Ishikawa (cell line): ENCODE measurements at regions not wholly inside any gene's neighbourhood (a gene's known extent, or its start where the extent isn't known, plus 50 kb on each side); places are given as distances from the start of the nearest gene placed in this dataset.

Experiments
- CEBPB ChIP-seq: IDR thresholded peaks from 2 replicates; pipeline ENCODE4 v1.6.1; 2012
- EGR1 ChIP-seq: IDR thresholded peaks from 2 replicates; pipeline ENCODE4 v1.6.1; 2012
- MAX ChIP-seq: IDR thresholded peaks from 2 replicates; pipeline ENCODE4 v1.6.1; 2012
- RAD21 ChIP-seq: IDR thresholded peaks from 2 replicates; pipeline ENCODE4 v1.6.1; 2012; ENCODE audit warnings: low read depth
- REST ChIP-seq: IDR thresholded peaks from 2 replicates; pipeline ENCODE4 v1.6.1; 2012; ENCODE audit warnings: low read depth, mild to moderate bottlenecking
- TAF1 ChIP-seq: IDR thresholded peaks from 2 replicates; pipeline ENCODE4 v1.6.1; 2012; ENCODE audit warnings: low read depth, mild to moderate bottlenecking
- TEAD4 ChIP-seq: IDR thresholded peaks from 2 replicates; pipeline ENCODE4 v1.6.1; 2012

GRCh38 chr13:60852886-60853285 is 455.9 kb downstream of the TDRD3 start:
- no peak for TF ChIP-seq EGR1
- no peak for TF ChIP-seq MAX
- TF ChIP-seq CEBPB = no peak
- no peak for TF ChIP-seq REST
- TF ChIP-seq TAF1 = no peak
- no peak for TF ChIP-seq TEAD4
- TF ChIP-seq RAD21 = no peak
